Heart left ventricle (tissue), 13 donors: ENCODE measurements at regions not wholly inside any gene's neighbourhood (a gene's known extent, or its start where the extent isn't known, plus 50 kb on each side); places are given as distances from the start of the nearest gene placed in this dataset.

Experiments used
- CTCF ChIP-seq, 12 donors: fragments of 200-600 bp; sonication (generic) in 4 of 12; IDR thresholded peaks; one replicate each; pipeline versions ENCODE4 v1.5.0 to v1.8.0; 2018 to 2022; ENCODE audit warnings: antibody characterized with exemption in 12 of 12, mild to moderate bottlenecking in 5 of 12
- POLR2A ChIP-seq, 2 donors: fragments of 450-650 bp; IDR thresholded peaks; one replicate each; pipeline ENCODE4 v1.6.1; 2017; ENCODE audit warnings: antibody characterized with exemption in 2 of 2, mild to moderate bottlenecking in 2 of 2, moderate library complexity in 2 of 2
- donor health status: ischemic (EF 13 %, LVEDD 7.1; RV severe dilation, severe dysfunction).
- donor health status: DM: no; HTN: yes; CAD: no.
- donor health status: DM: no; HTN: no; CAD: no.
- donor health status: ischemic (EF 25% LVEDD 6.9; RV normal size, moderate dysfunction).
- donor health status: ischemic (EF 25% LVEDD 5.7; RV mildly dilated, moderate dysfunction).
- donor health status: ischemic (EF 35%, LVEDD 5.7; RV mildly dilated, moderate dysfunction).
- donor health status: nonischemic (EF 11% LVEDD 7.7; RV severe dilation, severe dysfunction).
- donor health status: DM: yes; HTN: yes; CAD: no.
- donor health status: PGD.
- donor health status: ischemic (EF 29% LVEDD 5.4; RV normal size, mild dysfunction).
- donor health status: nonischemic (EF 23%, LVEDD 6.1; RV moderate dilation, normal function).

- TF ChIP-seq CTCF (IDR thresholded peaks at IDR 0.05) (no peak), POLR2A (IDR thresholded peaks at IDR 0.05) (no peak)
These were observed 85.5 kb downstream of the CD200R1L start for GRCh38 chr3:112761062-112761638.
